GM18505 (cell line): ENCODE measurements at regions not wholly inside any gene's neighbourhood (a gene's known extent, or its start where the extent isn't known, plus 50 kb on each side); places are given as distances from the start of the nearest gene placed in this dataset.

Source experiments
- ATAC-seq: cut with Tn5 transposase; IDR thresholded peaks from one replicate; pipeline ENCODE4 v1.9.1; 2021; ENCODE audit not compliant: unreplicated experiment
- POLR2A ChIP-seq: IDR thresholded peaks from 4 replicates; pipeline ENCODE4 v1.6.1; 2011; ENCODE audit warnings: borderline replicate concordance; ENCODE audit not compliant: insufficient read depth, insufficient read length; ENCODE audit errors: extremely low read depth

DNA sequence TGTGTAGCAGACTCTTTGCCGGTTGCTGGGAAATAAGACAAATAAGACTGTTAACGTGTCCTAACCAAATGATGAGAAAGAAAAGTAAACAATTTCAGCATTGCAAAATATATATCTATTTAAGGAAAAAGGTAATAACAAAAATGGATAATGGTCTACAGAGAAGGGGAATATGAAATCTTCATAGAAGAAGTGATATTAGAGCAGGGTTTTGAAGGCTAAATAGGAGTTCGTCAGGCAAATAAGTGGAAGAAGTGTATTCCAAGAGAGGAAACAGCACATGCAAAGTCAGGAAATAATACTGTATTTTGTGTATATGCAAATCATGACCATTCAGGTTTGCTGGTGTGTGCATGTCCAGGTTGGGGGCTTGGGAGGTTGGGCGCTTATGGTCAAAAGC is 55.3 kb upstream of the OSBPL3 start:
- no peak for ATAC-seq
- TF ChIP-seq POLR2A: no peak

DNA sequence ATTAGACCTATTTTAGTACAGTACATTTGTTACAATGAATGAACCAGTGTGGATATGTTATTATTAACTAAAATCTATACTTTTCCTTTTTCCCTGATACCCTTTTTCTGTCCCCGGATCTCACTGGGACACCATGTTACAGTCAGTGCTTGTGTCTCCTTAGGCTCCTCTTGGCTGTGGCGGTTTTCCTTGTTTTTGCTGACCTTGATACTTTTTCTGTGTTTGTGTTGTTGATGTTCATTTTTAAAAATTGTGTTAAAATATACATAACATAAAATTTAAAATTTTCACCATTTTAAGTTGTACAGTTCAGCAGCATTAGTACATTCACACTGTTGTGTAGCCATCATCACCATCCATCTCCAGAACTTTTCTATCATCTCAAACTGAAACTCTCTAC is 54.2 kb upstream of the OSBPL3 start:
- no peak for ATAC-seq
- TF ChIP-seq POLR2A: no peak

DNA sequence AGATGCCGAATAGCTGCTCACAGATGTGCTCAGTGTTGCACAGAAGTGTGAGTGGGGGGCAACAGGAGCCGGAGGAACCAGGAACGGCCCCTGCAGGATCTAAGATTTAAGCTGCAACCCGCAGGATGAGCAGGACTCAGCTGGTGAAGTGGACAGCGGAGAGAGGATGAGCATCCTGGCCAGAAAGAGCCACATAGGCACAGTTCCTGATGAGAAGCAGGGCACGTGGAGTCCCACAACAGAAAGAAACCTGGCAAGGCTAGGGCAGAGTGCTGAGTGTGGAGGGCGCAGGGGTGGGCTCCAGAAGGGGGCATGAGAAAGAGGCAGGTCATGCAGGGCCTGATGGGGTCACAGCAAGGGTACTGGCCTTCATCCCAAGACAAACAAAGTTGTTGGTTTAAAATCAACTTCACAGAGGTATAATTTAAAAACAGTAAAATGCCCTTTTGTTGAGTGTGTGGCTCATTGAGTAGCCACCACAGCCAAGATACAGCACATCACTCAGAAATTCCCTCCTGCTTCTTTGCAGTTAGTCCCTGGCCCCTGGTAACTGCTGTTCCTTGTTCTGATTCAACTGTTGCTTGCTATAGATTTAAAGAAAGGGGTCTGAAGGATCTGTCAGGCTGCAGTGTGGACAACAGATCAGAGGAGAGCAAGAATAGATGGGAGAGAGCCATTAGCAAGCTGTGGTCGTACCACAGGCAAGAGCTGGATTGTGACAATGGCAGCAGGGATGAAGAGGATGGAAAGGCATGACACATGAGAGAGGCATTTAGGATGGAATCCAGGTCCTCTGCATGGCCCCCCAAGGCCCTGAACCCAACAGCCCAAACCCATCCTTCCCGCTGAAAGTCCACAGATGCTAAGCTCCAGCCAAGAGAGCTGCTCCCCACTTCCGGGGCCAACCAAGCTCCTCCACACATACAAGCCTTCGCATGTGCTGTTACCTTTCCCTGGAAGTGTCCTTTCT is 53.1 kb upstream of the OSBPL3 start:
- ATAC-seq: no peak
- TF ChIP-seq POLR2A: no peak

DNA sequence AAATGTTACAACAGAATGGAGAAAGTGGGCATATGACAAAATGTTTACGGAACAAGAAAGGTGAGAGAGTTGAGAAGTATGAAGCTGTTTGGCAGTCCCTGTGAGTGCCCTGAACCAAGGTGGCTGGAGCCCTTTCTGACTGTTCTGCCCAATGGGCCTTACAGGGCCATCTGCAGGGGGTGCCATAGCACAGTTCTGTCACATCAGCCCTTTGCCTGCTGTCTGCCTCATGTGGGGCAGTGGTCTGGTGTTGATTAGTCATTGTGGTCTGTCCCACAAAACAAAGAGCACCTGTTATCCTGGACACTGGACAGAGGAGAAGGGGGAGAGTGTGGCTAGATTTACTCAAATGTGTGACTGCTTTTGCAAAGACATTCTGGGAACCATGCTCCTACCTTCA is 51.5 kb upstream of the OSBPL3 start:
- ATAC-seq: peak; percentile 30
- TF ChIP-seq POLR2A: no peak

DNA sequence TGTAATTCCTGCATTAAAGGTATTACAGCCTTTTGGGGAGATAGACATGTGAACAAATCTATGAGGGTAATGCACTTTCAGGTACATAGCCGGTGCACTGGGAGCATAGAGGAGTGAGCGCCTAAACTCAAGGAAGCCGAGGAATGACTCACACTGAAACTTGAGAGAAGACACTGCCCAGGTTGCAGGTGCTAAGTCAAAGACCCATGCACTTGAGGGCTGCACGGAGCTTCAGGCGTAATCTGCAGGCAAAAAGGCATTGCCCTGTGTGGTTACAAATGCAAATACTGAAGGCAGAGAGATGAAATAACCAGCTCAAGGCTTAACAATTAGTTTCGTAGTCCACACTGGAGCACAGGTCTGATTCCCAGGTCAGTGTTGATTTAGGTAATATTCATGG is 51.0 kb upstream of the OSBPL3 start:
- no peak for TF ChIP-seq POLR2A
- ATAC-seq: peak; percentile 82
